IMR-90 (cell line): ENCODE measurements at regions not wholly inside any gene's neighbourhood (a gene's known extent, or its start where the extent isn't known, plus 50 kb on each side); places are given as distances from the start of the nearest gene placed in this dataset.

Source experiments
- ATAC-seq: fragments of 200-7000 bp; cut with Tn5 transposase; 2 replicates; pipeline ENCODE4 v1.9.1; 2020; ENCODE audit warnings: low read depth, mild to moderate bottlenecking, moderate library complexity
- BruUV-seq: library from RNA; stranded (reverse); fragments of 400-500 nt; replicated peaks from 2 replicates; lab custom pipeline; 2021; lab: Mats Ljungman, UMichigan
- CTCF ChIA-PET: fragments of 300-600 bp; formaldehyde crosslinking; extraction: SDS; loops from one replicate; lab custom pipeline; 2021; ENCODE audit warnings: antibody characterized with exemption; lab: Yijun Ruan, JAX
- POLR2A ChIA-PET: fragments of 300-600 bp; sonication (Branson Sonifier 250); formaldehyde crosslinking; loops from one replicate; lab custom pipeline; 2022; ENCODE audit warnings: antibody characterized with exemption; ENCODE audit not compliant: unreplicated experiment; lab: Charles Lee
- DNase-seq: peaks from one replicate; pipeline ENCODE4 v3.0.0; 2013
- H2AFZ ChIP-seq: replicated peaks from 2 replicates; pipeline ENCODE3; 2013; ENCODE audit warnings: low read length, mild to moderate bottlenecking; ENCODE audit not compliant: poor library complexity
- H2AK5ac ChIP-seq: 2 replicates; pipeline ENCODE4 v1.6.1; 2013; ENCODE audit warnings: low read depth, low read length, inconsistent platforms
- H2AK9ac ChIP-seq: replicated peaks from 2 replicates; pipeline ENCODE3; 2013; ENCODE audit warnings: mild to moderate bottlenecking, low read depth, low read length, moderate library complexity; ENCODE audit not compliant: poor library complexity
- H2BK120ac ChIP-seq: 2 replicates; pipeline ENCODE4 v1.6.1; 2013; ENCODE audit warnings: low read depth, low read length, inconsistent platforms
- H2BK15ac ChIP-seq: 3 replicates; pipeline ENCODE4 v1.6.1; 2013; ENCODE audit warnings: low read depth, low read length, inconsistent platforms
- H2BK20ac ChIP-seq: 2 replicates; pipeline ENCODE4 v1.6.1; 2013; ENCODE audit warnings: low read depth, mild to moderate bottlenecking, inconsistent platforms, low read length, moderate library complexity
- H2BK5ac ChIP-seq: 2 replicates; pipeline ENCODE4 v1.6.1; 2013; ENCODE audit warnings: mild to moderate bottlenecking, low read depth, low read length, inconsistent platforms; ENCODE audit not compliant: poor library complexity, severe bottlenecking
- H3K14ac ChIP-seq: replicated peaks from 2 replicates; pipeline ENCODE4 v1.6.1; 2013; ENCODE audit warnings: low read depth, low read length, inconsistent platforms
- H3K18ac ChIP-seq: 2 replicates; pipeline ENCODE4 v1.6.1; 2013; ENCODE audit warnings: low read depth, low read length, control low read depth
- H3K23ac ChIP-seq: 2 replicates; pipeline ENCODE4 v1.6.1; 2013; ENCODE audit warnings: low read depth, low read length, inconsistent platforms
- H3K27ac ChIP-seq: 2 replicates; pipeline ENCODE4 v1.5.1; 2013; ENCODE audit warnings: mild to moderate bottlenecking, control low read depth, low read length; ENCODE audit not compliant: insufficient read depth
- H3K27me3 ChIP-seq: 2 replicates; pipeline ENCODE4 v1.6.1; 2013; ENCODE audit warnings: low read length; ENCODE audit not compliant: control insufficient read depth, insufficient read depth
- H3K36me3 ChIP-seq: 2 replicates; pipeline ENCODE4 v1.6.1; 2013; ENCODE audit warnings: low read length, mixed read lengths; ENCODE audit not compliant: control insufficient read depth, insufficient read depth
- H3K4ac ChIP-seq: 2 replicates; pipeline ENCODE4 v1.6.1; 2013; ENCODE audit warnings: low read depth, low read length, inconsistent platforms
- H3K4me1 ChIP-seq: 2 replicates; pipeline ENCODE4 v1.6.1; 2013; ENCODE audit warnings: low read length, mixed read lengths; ENCODE audit not compliant: control insufficient read depth, insufficient read depth
- H3K4me2 ChIP-seq: 2 replicates; pipeline ENCODE4 v1.6.1; 2013; ENCODE audit warnings: low read depth, mild to moderate bottlenecking, control low read depth, low read length, moderate library complexity
- H3K4me3 ChIP-seq: 2 replicates; pipeline ENCODE4 v1.5.1; 2013; ENCODE audit warnings: low read depth, mild to moderate bottlenecking, control low read depth, low read length, moderate library complexity; ENCODE audit not compliant: insufficient read depth
- H3K56ac ChIP-seq: 2 replicates; pipeline ENCODE4 v1.6.1; 2013; ENCODE audit warnings: low read length, inconsistent platforms; ENCODE audit not compliant: insufficient read depth; ENCODE audit errors: extremely low read depth
- H3K79me1 ChIP-seq, 2 experiments: 2 replicates each; pipeline ENCODE4 v1.6.1; 2013; ENCODE audit warnings: low read length in 2 of 2, inconsistent platforms in 1 of 2, low read depth in 1 of 2
- H3K9ac ChIP-seq: 2 replicates; pipeline ENCODE4 v1.6.1; 2013; ENCODE audit warnings: low read depth, low read length, control low read depth
- H3K9me1 ChIP-seq: 2 replicates; pipeline ENCODE4 v1.6.1; 2013; ENCODE audit warnings: low read length, inconsistent platforms; ENCODE audit not compliant: insufficient read depth
- H3K9me3 ChIP-seq: 2 replicates; pipeline ENCODE4 v1.6.1; 2013; ENCODE audit warnings: low read length; ENCODE audit not compliant: control insufficient read depth, insufficient read depth
- H4K20me1 ChIP-seq: 2 replicates; pipeline ENCODE4 v1.6.1; 2013; ENCODE audit warnings: low read length, inconsistent platforms; ENCODE audit not compliant: insufficient read depth
- H4K5ac ChIP-seq: 2 replicates; pipeline ENCODE4 v1.6.1; 2013; ENCODE audit warnings: mild to moderate bottlenecking, low read depth, low read length, control low read depth
- H4K8ac ChIP-seq, 2 experiments: 2 replicates each; pipeline ENCODE4 v1.6.1; 2013; ENCODE audit warnings: low read depth in 2 of 2, low read length in 2 of 2, control low read depth in 1 of 2, inconsistent platforms in 1 of 2
- H4K91ac ChIP-seq: 2 replicates; pipeline ENCODE4 v1.6.1; 2013; ENCODE audit warnings: low read depth, low read length, inconsistent platforms; ENCODE audit not compliant: insufficient read depth
- MAFK ChIP-seq: IDR thresholded peaks from 2 replicates; pipeline ENCODE4 v1.6.1; 2012; ENCODE audit warnings: low read depth, low read length, improper control_type of control experiment
- MAZ ChIP-seq: IDR thresholded peaks from 2 replicates; pipeline ENCODE4 v1.6.1; 2012; ENCODE audit warnings: low read depth, mild to moderate bottlenecking, low read length, improper control_type of control experiment, moderate library complexity, borderline replicate concordance
- MXI1 ChIP-seq: IDR thresholded peaks from 2 replicates; pipeline ENCODE4 v1.6.1; 2012; ENCODE audit warnings: low read depth, mild to moderate bottlenecking, low read length, moderate library complexity, borderline replicate concordance
- POLR2A ChIP-seq: IDR thresholded peaks from 2 replicates; pipeline ENCODE4 v1.6.1; 2012; ENCODE audit warnings: mild to moderate bottlenecking, low read depth, low read length
- SMC3 ChIP-seq: fragments of 150-350 bp; IDR thresholded peaks from 2 replicates; pipeline ENCODE4 v1.6.1; 2016; ENCODE audit warnings: low read depth, mild to moderate bottlenecking, antibody characterized with exemption, low read length, moderate library complexity
- WGBS, 2 experiments: methylation state at CpG; one replicate each; pipeline versions ENCODE4 v1.1.5 to v1.1.7; 2013; ENCODE audit warnings: missing lambda C conversion rate in 2 of 2; ENCODE audit not compliant: insufficient read length in 1 of 2; ENCODE audit errors: extremely low coverage in 2 of 2; 5-methylcytosine and 5-hydroxymethylcytosine counted together
- dilution Hi-C: fragments of 300-500 bp; cut with HindIII; formaldehyde crosslinking; loops from one replicate; pipeline ENCODE4 v1.14.3; 2018; ENCODE audit warnings: low sequenced_read_pairs; ENCODE audit not compliant: unreplicated experiment
- in situ Hi-C: fragments of 300-500 bp; cut with MboI; formaldehyde crosslinking; loops from 3 replicates; pipeline ENCODE4 v1.14.3; 2019; ENCODE audit warnings: low sequenced_read_pairs, inconsistent platforms, mixed read lengths
- intact Hi-C: fragments of 100-400 bp; cut with micrococcal nuclease; formaldehyde crosslinking; loops from 2 replicates; pipeline ENCODE4 v1.10.0; 2022

- Histone ChIP-seq H3K4me3 (no peak overlapping the region), H2BK20ac (no peak overlapping the region), H4K20me1 (no peaks in the 10 kb centered on the region), H3K18ac (no peak overlapping the region), H4K91ac (no peak overlapping the region), H2AK5ac (no peak overlapping the region), H3K23ac (no peak overlapping the region), H3K9me3 (no peaks in the 10 kb centered on the region), H4K8ac (no peak overlapping the region), H2BK15ac (no peak overlapping the region), H3K79me1 (no peaks in the 10 kb centered on the region), H2AK9ac (no peak overlapping the region), H2BK120ac (no peak overlapping the region), H3K27ac (no peak overlapping the region), H3K9me1 (no peaks in the 10 kb centered on the region), H3K4me2 (no peak overlapping the region), H3K14ac (no peak overlapping the region), H3K4ac (no peak overlapping the region), H2AFZ (no peak overlapping the region), H4K5ac (no peak overlapping the region), H3K36me3 (no peaks in the 10 kb centered on the region), H3K9ac (no peak overlapping the region), H3K4me1 (no peaks in the 10 kb centered on the region), H2BK5ac (no peak overlapping the region), H3K27me3 (peaks cover 18% of the 10 kb centered on the region), H3K56ac (no peak overlapping the region)
- no peak for TF ChIP-seq MAZ
- TF ChIP-seq SMC3: no peak
- TF ChIP-seq POLR2A: no peak
- TF ChIP-seq MXI1: no peak
- peak; percentile 75 for TF ChIP-seq MAFK
- DNase-seq (no peak), ATAC-seq (no peak)
- ChIA-PET POLR2A (no interaction called here), CTCF (no interaction called here)
- dilution Hi-C loops: no loop called here
- intact Hi-C loops: no loop called here
- no TSS peak for BruUV-seq
- in situ Hi-C loops: no loop called here
- WGBS, 2 experiments: 29% methylated on average over 1 of the region's 10 CpGs; no CpG with 5 or more reads in 1 of the 2 experiments
Measured at GRCh38 chr17:36752096-36752888, 150.9 kb downstream of the MRM1 start.
